H1 (cell line): ENCODE measurements at regions not wholly inside any gene's neighbourhood (a gene's known extent, or its start where the extent isn't known, plus 50 kb on each side); places are given as distances from the start of the nearest gene placed in this dataset.

Experiments
- CTCF ChIA-PET: fragments of 300-600 bp; sonication (Branson Sonifier 250); formaldehyde crosslinking; loops from one replicate; lab custom pipeline; 2021; ENCODE audit not compliant: partially characterized antibody; lab: Charles Lee
- POLR2A ChIA-PET: fragments of 300-600 bp; sonication (Branson Sonifier 250); formaldehyde crosslinking; loops from one replicate; lab custom pipeline; 2021; ENCODE audit warnings: inconsistent platforms; ENCODE audit not compliant: partially characterized antibody; lab: Charles Lee
- DNase-seq, 2 experiments: peaks; one replicate each; pipeline versions ENCODE4 v3.0.0 to v3.0.0-alpha.2; 2010 to 2022; ENCODE audit warnings: low spot score in 2 of 2, low read depth in 1 of 2, mixed read lengths in 1 of 2
- FAIRE-seq: peaks from 2 replicates; lab custom pipeline; 2011; peaks lifted over from hg19 to GRCh38; lab: Jason Lieb, UNC
- H2AFZ ChIP-seq: 2 replicates; pipeline ENCODE4 v1.8.1; 2012; ENCODE audit warnings: low read length, inconsistent platforms
- H2AK5ac ChIP-seq: 2 replicates; pipeline ENCODE4 v1.6.1; 2013; ENCODE audit warnings: low read depth, low read length
- H2BK120ac ChIP-seq: replicated peaks from 2 replicates; pipeline ENCODE3; 2013; ENCODE audit warnings: low read depth, low read length, inconsistent platforms
- H2BK12ac ChIP-seq: 2 replicates; pipeline ENCODE4 v1.6.1; 2013; ENCODE audit warnings: low read depth, low read length
- H2BK15ac ChIP-seq: 2 replicates; pipeline ENCODE4 v1.6.1; 2013; ENCODE audit warnings: low read length
- H2BK20ac ChIP-seq: 2 replicates; pipeline ENCODE4 v1.6.1; 2013; ENCODE audit warnings: low read length
- H2BK5ac ChIP-seq: 2 replicates; pipeline ENCODE4 v1.6.1; 2013; ENCODE audit warnings: low read depth, low read length
- H3K14ac ChIP-seq: 2 replicates; pipeline ENCODE4 v1.6.1; 2013; ENCODE audit warnings: inconsistent platforms; ENCODE audit not compliant: insufficient read length
- H3K18ac ChIP-seq: 2 replicates; pipeline ENCODE4 v1.6.1; 2013; ENCODE audit warnings: low read length; ENCODE audit errors: extremely low read depth
- H3K23ac ChIP-seq: 2 replicates; pipeline ENCODE4 v1.6.1; 2013; ENCODE audit warnings: inconsistent platforms; ENCODE audit not compliant: insufficient read length
- H3K23me2 ChIP-seq: 2 replicates; pipeline ENCODE4 v1.6.1; 2013; ENCODE audit warnings: low read depth, low read length
- H3K27ac ChIP-seq: 2 replicates; pipeline ENCODE4 v1.6.1; 2011; ENCODE audit warnings: low read depth, low read length, inconsistent platforms
- H3K27me3 ChIP-seq, 4 experiments: replicated peaks in 1 of 4; 1 replicate in 1 of 4; 2 replicates in 3 of 4; pipeline versions ENCODE4 v1.6.1 to v1.8.1; 2011 to 2013; ENCODE audit warnings: low read length in 3 of 4, mild to moderate bottlenecking in 3 of 4, inconsistent platforms in 2 of 4, mixed read lengths in 2 of 4, moderate library complexity in 1 of 4; ENCODE audit not compliant: control insufficient read depth in 3 of 4, insufficient read depth in 3 of 4; ENCODE audit errors: extremely low read depth in 1 of 4
- H3K36me3 ChIP-seq, 4 experiments: 2 replicates each; pipeline versions ENCODE4 v1.6.1 to v1.8.1; 2011 to 2013; ENCODE audit warnings: mild to moderate bottlenecking in 4 of 4, low read length in 3 of 4, moderate library complexity in 2 of 4, control low read depth in 1 of 4, inconsistent platforms in 1 of 4; ENCODE audit not compliant: insufficient read depth in 4 of 4, control insufficient read depth in 2 of 4
- H3K4ac ChIP-seq: replicated peaks from 2 replicates; pipeline ENCODE3; 2013; ENCODE audit warnings: low read length, low read depth, mixed read lengths, inconsistent platforms; ENCODE audit not compliant: insufficient read length
- H3K4me1 ChIP-seq, 4 experiments: replicated peaks in 1 of 4; 1 replicate in 1 of 4; 2 replicates in 3 of 4; pipeline versions ENCODE4 v1.6.1 to v1.8.1; 2011 to 2013; ENCODE audit warnings: low read length in 3 of 4, inconsistent platforms in 2 of 4, mixed read lengths in 1 of 4; ENCODE audit not compliant: insufficient read depth in 4 of 4, control insufficient read depth in 3 of 4
- H3K4me2 ChIP-seq, 2 experiments: 2 replicates each; pipeline versions ENCODE4 v1.6.1 to v1.8.1; 2011 to 2013; ENCODE audit warnings: low read depth in 2 of 2, low read length in 2 of 2, control low read depth in 1 of 2, inconsistent platforms in 1 of 2, mild to moderate bottlenecking in 1 of 2; ENCODE audit not compliant: insufficient read depth in 1 of 2
- H3K4me3 ChIP-seq, 4 experiments: fragments of 200-600, 300-600 bp in 1 of 4; sonication (generic), shearing (Covaris generic), sonication (Bioruptor Twin) in 1 of 4; 2 replicates each; pipeline versions ENCODE4 v1.5.1 to v1.8.1; 2011 to 2016; ENCODE audit warnings: low read length in 4 of 4, low read depth in 3 of 4, control low read depth in 2 of 4, inconsistent platforms in 2 of 4, mild to moderate bottlenecking in 2 of 4, mixed read lengths in 1 of 4, moderate library complexity in 1 of 4; ENCODE audit not compliant: insufficient read depth in 2 of 4; ENCODE audit errors: extremely low read depth in 1 of 4
- H3K56ac ChIP-seq: replicated peaks from 2 replicates; pipeline ENCODE3; 2013; ENCODE audit warnings: low read depth, mild to moderate bottlenecking, mixed read lengths, low read length, inconsistent platforms; ENCODE audit not compliant: insufficient read length
- H3K79me1 ChIP-seq: 2 replicates; pipeline ENCODE4 v1.6.1; 2013; ENCODE audit warnings: low read depth, low read length, control low read depth
- H3K79me2 ChIP-seq, 2 experiments: 2 replicates each; pipeline versions ENCODE4 v1.6.1 to v1.8.1; 2012 to 2013; ENCODE audit warnings: low read length in 2 of 2, mild to moderate bottlenecking in 2 of 2, inconsistent platforms in 1 of 2; ENCODE audit not compliant: insufficient read depth in 2 of 2, control insufficient read depth in 1 of 2
- H3K9ac ChIP-seq, 4 experiments: replicated peaks in 1 of 4; 1 replicate in 1 of 4; 2 replicates in 3 of 4; pipeline versions ENCODE4 v1.6.1 to v1.8.1; 2011 to 2013; ENCODE audit warnings: low read depth in 3 of 4, low read length in 3 of 4, control low read depth in 2 of 4, mild to moderate bottlenecking in 2 of 4, moderate library complexity in 2 of 4, inconsistent platforms in 1 of 4; ENCODE audit errors: extremely low read depth in 1 of 4
- H3K9me3 ChIP-seq, 2 experiments: 2 replicates each; pipeline versions ENCODE4 v1.6.1 to v1.8.1; 2012 to 2013; ENCODE audit warnings: mild to moderate bottlenecking in 2 of 2, moderate library complexity in 2 of 2, control low read depth in 1 of 2, inconsistent platforms in 1 of 2, low read depth in 1 of 2, low read length in 1 of 2, mixed read lengths in 1 of 2; ENCODE audit not compliant: insufficient read depth in 2 of 2
- H4K20me1 ChIP-seq, 2 experiments: replicated peaks in 1 of 2; 2 replicates each; pipeline versions ENCODE3 to v1.8.1; 2011 to 2013; ENCODE audit warnings: inconsistent platforms in 2 of 2, low read length in 2 of 2, mild to moderate bottlenecking in 1 of 2; ENCODE audit not compliant: insufficient read depth in 2 of 2, control insufficient read depth in 1 of 2
- H4K5ac ChIP-seq: 2 replicates; pipeline ENCODE4 v1.6.1; 2013; ENCODE audit warnings: low read length, low read depth, mixed read lengths, inconsistent platforms; ENCODE audit not compliant: insufficient read length
- H4K8ac ChIP-seq: 2 replicates; pipeline ENCODE4 v1.8.0; 2013; ENCODE audit warnings: mild to moderate bottlenecking, moderate library complexity, low read length, inconsistent platforms; ENCODE audit not compliant: insufficient read depth; ENCODE audit errors: extremely low read depth
- H4K91ac ChIP-seq: replicated peaks from 2 replicates; pipeline ENCODE3; 2013; ENCODE audit warnings: low read length, mixed read lengths, inconsistent platforms; ENCODE audit not compliant: insufficient read length
- CHD2 ChIP-seq: IDR thresholded peaks from 2 replicates; pipeline ENCODE4 v1.6.1; 2012; ENCODE audit warnings: low read length, improper control_type of control experiment
- E2F6 ChIP-seq: IDR thresholded peaks from 2 replicates; pipeline ENCODE4 v1.6.1; 2012; ENCODE audit warnings: inconsistent platforms
- HDAC2 ChIP-seq, 2 experiments: fragments of 300-600 bp in 1 of 2; sonication (generic) in 1 of 2; IDR thresholded peaks; 2 replicates each; pipeline ENCODE4 v1.6.1; 2011 to 2012; ENCODE audit warnings: low read depth in 2 of 2, low read length in 2 of 2, mild to moderate bottlenecking in 2 of 2, moderate library complexity in 2 of 2, borderline replicate concordance in 1 of 2, inconsistent platforms in 1 of 2
- HDAC6 ChIP-seq: IDR thresholded peaks from one replicate; pipeline ENCODE4 v1.7.1; 2012; ENCODE audit warnings: low read depth, mild to moderate bottlenecking, inconsistent platforms, low read length, moderate library complexity
- RAD21 ChIP-seq, 2 experiments: IDR thresholded peaks in 1 of 2; conservative IDR thresholded peaks in 1 of 2; 2 replicates each; pipeline ENCODE4 v1.6.1; 2011; ENCODE audit warnings: low read depth in 2 of 2, low read length in 2 of 2, improper control_type of control experiment in 1 of 2, inconsistent platforms in 1 of 2, mild to moderate bottlenecking in 1 of 2, moderate library complexity in 1 of 2
- SP1 ChIP-seq: IDR thresholded peaks from 2 replicates; pipeline ENCODE4 v1.6.1; 2011; ENCODE audit warnings: low read depth, low read length
- SRF ChIP-seq: IDR thresholded peaks from 2 replicates; pipeline ENCODE4 v1.6.1; 2011; ENCODE audit warnings: mild to moderate bottlenecking, low read depth, low read length, moderate library complexity
- TBP ChIP-seq: IDR thresholded peaks from 2 replicates; pipeline ENCODE4 v1.6.1; 2011; ENCODE audit warnings: low read depth, low read length, improper control_type of control experiment
- TEAD4 ChIP-seq: IDR thresholded peaks from 2 replicates; pipeline ENCODE4 v1.6.1; 2012; ENCODE audit warnings: low read depth, low read length, inconsistent platforms, mixed read lengths
- WGBS, 2 experiments: shearing (Covaris generic) in 1 of 2; methylation state at CpG; one replicate each; pipeline versions ENCODE4 v1.1.6 to v1.1.7; 2013 to 2015; ENCODE audit warnings: low lambda C conversion rate in 2 of 2, mixed read lengths in 2 of 2, inconsistent platforms in 1 of 2, low coverage in 1 of 2, missing lambda C conversion rate in 1 of 2; ENCODE audit not compliant: insufficient replicate concordance in 2 of 2, insufficient coverage in 1 of 2, insufficient read length in 1 of 2; ENCODE audit errors: extremely low coverage in 1 of 2, missing lambda C conversion rate in 1 of 2; 5-methylcytosine and 5-hydroxymethylcytosine counted together

- Histone ChIP-seq H2BK12ac (no peak overlapping the region), H3K4me1 (no peaks in the 10 kb centered on the region), H3K23me2 (no peaks in the 10 kb centered on the region), H4K5ac (no peak overlapping the region), H3K36me3 (no peaks in the 10 kb centered on the region), H3K9ac (no peak overlapping the region), H3K79me2 (no peaks in the 10 kb centered on the region), H3K27ac (no peak overlapping the region), H2AK5ac (no peak overlapping the region), H4K91ac (no peak overlapping the region), H3K18ac (no peak overlapping the region), H3K4me2 (no peak overlapping the region), H2BK5ac (no peak overlapping the region), H2BK15ac (no peak overlapping the region), H2AFZ (no peak overlapping the region), H3K4ac (no peak overlapping the region), H3K56ac (no peak overlapping the region), H3K4me3 (no peak overlapping the region), H2BK120ac (no peak overlapping the region), H2BK20ac (no peak overlapping the region), H4K8ac (no peak overlapping the region), H3K9me3 (no peaks in the 10 kb centered on the region), H4K20me1 (no peaks in the 10 kb centered on the region), H3K79me1 (no peaks in the 10 kb centered on the region), H3K14ac (no peak overlapping the region), H3K27me3 (no peaks in the 10 kb centered on the region), H3K23ac (no peak overlapping the region)
- WGBS, 2 experiments: 99% methylated on average over 7 of the region's 7 CpGs; no CpG with 5 or more reads in 1 of the 2 experiments
- TF ChIP-seq HDAC6 (no peak), SP1 (no peak), E2F6 (no peak), SRF (no peak), TEAD4 (no peak), TBP (no peak), CHD2 (no peak), HDAC2 (IDR thresholded peaks at IDR 0.05; ENCODE audit: borderline replicate concordance in 1 of 2, low read depth in 2 of 2, low read length in 2 of 2) (no peak), RAD21 (IDR thresholded peaks at IDR 0.05 in 1 of 2, conservative IDR thresholded peaks at IDR 0.05 in 1 of 2; ENCODE audit: low read depth in 2 of 2, low read length in 2 of 2) (no peak)
- ChIA-PET POLR2A (no interaction called here), CTCF (no interaction called here)
- FAIRE-seq: no peak
- no peak for DNase-seq
These were observed 260.7 kb downstream of the KLF6 start for GRCh38 chr10:3524086-3524960.
